Stimulated activated naive CD8-positive, alpha-beta T cell treated with anti-CD3 and anti-CD28 coated beads, Interleukin-15, Interleukin-2, amounts not matched to agents 100 ng/mL and 50 ng/mL, for 24 hours (primary cell): ENCODE measurements at regions not wholly inside any gene's neighbourhood (a gene's known extent, or its start where the extent isn't known, plus 50 kb on each side); places are given as distances from the start of the nearest gene placed in this dataset.
"Not testable (repeated sequence)": the region's sequence is repeated elsewhere in the genome, so short reads cannot be mapped to it uniquely, and the experiment has no call there.

Source experiments
- H3K27ac Mint-ChIP-seq: one replicate; pipeline ENCODE4 v1.8.0; 2021; ENCODE audit warnings: mild to moderate bottlenecking, mixed read lengths
- H3K27me3 Mint-ChIP-seq: one replicate; pipeline ENCODE4 v1.8.0; 2021; ENCODE audit warnings: mixed read lengths
- H3K36me3 Mint-ChIP-seq: one replicate; pipeline ENCODE4 v1.8.0; 2021; ENCODE audit warnings: low read depth, mixed read lengths
- H3K4me1 Mint-ChIP-seq: one replicate; pipeline ENCODE4 v1.8.0; 2021; ENCODE audit warnings: low read depth, mixed read lengths
- H3K4me3 Mint-ChIP-seq: one replicate; pipeline ENCODE4 v1.8.0; 2021; ENCODE audit warnings: mild to moderate bottlenecking, mixed read lengths
- H3K9me3 Mint-ChIP-seq: one replicate; pipeline ENCODE4 v1.8.0; 2021; ENCODE audit warnings: mixed read lengths

DNA sequence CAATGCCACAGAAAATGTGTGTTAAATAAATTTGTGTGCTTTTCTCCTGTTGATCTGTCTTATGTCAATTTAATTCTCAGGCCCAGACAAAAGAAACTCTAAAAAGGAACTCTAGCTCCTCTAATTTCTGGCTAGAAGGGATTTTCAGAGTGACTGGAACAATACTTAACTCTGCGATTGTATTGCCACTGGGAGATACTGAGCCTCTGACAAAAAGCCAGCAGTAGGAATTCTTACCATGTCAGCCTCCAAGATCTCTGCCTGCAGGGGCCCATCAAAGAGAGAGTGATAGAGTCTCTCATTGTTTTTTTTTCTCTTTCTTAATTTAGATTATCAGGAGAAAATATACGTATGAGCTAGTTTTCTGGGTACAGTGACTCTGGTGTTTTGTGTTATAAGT, 1165.7 kb downstream of the BRINP3 start:
- Mint-ChIP-seq H3K9me3 (peaks cover 5% of the 10 kb centered on the region), H3K27ac (no peak overlapping the region), H3K27me3 (no peaks in the 10 kb centered on the region), H3K4me1 (no peaks in the 10 kb centered on the region), H3K36me3 (no peaks in the 10 kb centered on the region), H3K4me3 (no peak overlapping the region)

GRCh38 chr1:189312499-189312898, 1165.2 kb downstream of the BRINP3 start:
- Mint-ChIP-seq H3K9me3 (peaks cover 8% of the 10 kb centered on the region), H3K4me1 (no peaks in the 10 kb centered on the region), H3K4me3 (no peak overlapping the region), H3K27me3 (no peaks in the 10 kb centered on the region), H3K27ac (no peak overlapping the region), H3K36me3 (no peaks in the 10 kb centered on the region)

DNA sequence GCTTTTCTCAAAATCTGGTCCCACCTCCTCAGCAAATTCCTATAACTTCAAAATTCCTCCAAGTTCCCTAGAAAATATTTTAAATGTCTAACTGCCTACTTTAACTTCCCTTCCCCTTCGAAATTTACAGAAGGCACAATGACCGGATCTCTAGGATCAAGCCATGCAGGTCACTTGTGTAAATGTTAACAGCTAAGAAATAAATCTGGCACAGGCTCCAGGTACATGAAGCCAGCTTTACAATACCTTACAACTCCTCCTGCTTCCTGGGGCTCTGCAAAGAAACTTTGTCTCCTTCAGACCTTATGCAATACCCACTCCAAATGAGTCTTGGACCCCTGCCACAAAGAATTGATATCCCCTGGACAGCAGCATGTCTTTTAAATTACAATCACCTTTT, 1164.2 kb downstream of the BRINP3 start:
- H3K27me3 Mint-ChIP-seq: no peaks in the 10 kb centered on the region
- no peak overlapping the region for H3K27ac Mint-ChIP-seq
- peaks cover 10% of the 10 kb centered on the region for H3K9me3 Mint-ChIP-seq
- H3K4me1 Mint-ChIP-seq: no peaks in the 10 kb centered on the region
- H3K4me3 Mint-ChIP-seq: no peak overlapping the region
- H3K36me3 Mint-ChIP-seq: no peaks in the 10 kb centered on the region

DNA sequence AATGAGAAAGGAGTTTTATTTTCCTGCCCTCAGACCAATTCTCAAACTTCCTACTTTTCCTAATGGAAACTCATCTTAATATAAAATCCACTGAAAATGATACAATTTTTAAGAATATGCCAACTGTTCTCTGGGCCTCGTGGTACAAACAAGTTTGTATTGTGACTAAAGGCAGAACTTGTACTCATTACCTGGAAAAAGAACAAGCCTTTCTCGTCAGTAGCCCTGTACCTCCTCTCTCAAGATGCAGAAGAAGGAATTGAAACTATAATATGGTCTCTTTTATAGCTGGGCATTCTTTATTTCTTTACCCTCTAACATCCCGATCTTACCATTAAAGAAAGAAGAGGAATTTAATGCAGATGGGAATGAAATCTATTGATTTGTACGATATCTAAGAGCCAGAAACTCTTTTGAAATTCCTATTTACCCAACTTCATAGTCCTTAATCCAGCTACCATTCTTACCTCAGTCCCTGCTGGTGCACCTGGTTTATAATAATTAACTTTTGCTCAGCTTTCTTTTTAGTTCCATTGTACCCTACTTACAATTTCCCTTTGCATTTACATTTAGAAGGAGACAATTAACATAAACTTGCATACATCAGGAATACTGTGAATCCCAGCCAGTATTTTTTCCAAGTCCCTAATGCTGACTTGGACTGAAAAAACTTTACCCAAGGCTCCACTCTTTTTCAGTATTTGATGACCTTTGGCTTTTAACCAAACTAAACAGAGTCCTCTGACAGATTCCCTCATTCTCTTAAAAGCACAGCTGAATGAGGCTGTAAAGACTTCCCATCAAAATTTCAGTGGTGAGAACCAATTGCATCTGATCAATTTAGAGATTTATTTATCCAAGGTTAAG, 1162.4 kb downstream of the BRINP3 start:
- Mint-ChIP-seq H3K4me3 (no peak overlapping the region), H3K27me3 (no peaks in the 10 kb centered on the region), H3K36me3 (no peaks in the 10 kb centered on the region), H3K27ac (no peak overlapping the region), H3K4me1 (no peaks in the 10 kb centered on the region), H3K9me3 (peaks cover 10% of the 10 kb centered on the region)

- Mint-ChIP-seq H3K27ac (no peak overlapping the region), H3K4me1 (no peaks in the 10 kb centered on the region), H3K9me3 (peaks cover 9% of the 10 kb centered on the region), H3K27me3 (no peaks in the 10 kb centered on the region), H3K4me3 (no peak overlapping the region), H3K36me3 (no peaks in the 10 kb centered on the region)
These were observed 1154.6 kb downstream of the BRINP3 start for GRCh38 chr1:189323091-189323490.

DNA sequence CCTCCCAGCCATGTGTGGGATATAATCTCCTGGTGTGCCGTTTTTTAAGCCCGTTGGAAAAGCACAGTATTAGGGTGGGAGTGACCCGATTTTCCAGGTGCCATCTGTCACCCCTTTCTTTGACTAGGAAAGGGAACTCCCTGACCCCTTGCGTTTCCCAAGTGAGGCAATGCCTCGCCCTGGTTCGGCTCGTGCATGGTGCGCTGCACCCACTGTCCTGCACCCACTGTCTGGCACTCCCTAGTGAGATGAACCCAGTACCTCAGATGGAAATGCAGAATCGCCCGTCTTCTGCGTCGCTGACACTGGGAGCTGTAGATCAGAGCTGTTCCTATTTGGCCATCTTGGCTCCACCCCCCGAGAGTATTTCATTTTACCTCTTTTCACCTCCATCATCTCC, 1146.6 kb downstream of the BRINP3 start:
- H3K27ac Mint-ChIP-seq, H3K27me3 Mint-ChIP-seq, H3K4me3 Mint-ChIP-seq, H3K4me1 Mint-ChIP-seq, H3K36me3 Mint-ChIP-seq: not testable (repeated sequence)
- H3K9me3 Mint-ChIP-seq: peaks cover 15% of the 10 kb centered on the region

DNA sequence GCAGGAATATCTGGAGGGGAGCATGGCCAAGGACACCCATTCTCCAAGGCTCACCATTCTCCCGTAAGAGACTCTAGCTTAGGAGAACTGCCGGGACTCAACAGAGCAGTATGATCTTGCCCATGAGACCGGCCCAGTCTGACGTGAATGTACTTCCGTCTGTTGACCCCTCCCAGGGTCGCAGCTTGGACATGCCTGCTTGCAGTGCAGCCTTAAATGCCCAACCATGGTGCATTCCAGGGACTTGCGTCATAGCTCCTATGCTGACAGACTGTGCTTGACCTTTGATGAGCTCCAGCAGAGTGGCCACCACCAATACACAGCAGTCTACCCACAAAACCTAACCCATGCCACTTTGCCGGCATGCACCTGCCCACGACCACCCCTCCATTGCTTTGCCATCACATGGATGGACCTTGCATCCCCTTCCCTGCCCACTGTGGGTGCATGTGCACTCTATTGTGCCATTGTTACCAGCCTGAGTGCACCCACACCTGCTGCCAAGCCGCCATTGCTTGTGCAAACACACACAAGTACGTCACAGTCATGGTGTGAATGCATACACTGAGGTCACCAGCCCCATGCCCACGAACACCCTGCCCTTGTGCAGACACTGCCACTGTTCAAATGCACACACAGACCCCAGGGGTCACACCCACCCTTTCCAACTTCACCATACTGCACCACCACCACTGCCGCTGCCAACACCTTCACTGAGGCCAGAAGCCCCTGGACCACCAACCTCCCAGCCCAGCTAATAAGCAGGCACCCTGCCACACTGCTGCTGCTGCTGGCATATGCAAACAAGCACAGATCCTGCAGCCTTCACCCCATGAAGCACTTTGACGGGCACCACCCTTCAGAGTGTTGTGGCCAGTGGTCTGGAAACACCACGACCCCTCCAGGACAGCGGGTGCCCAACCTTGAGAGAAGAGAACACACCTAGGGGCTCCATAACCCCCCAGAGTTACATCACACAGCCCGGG, 1141.3 kb downstream of the BRINP3 start:
- no peak overlapping the region for H3K27ac Mint-ChIP-seq

GRCh38 chr1:189349607-189350006, 1128.1 kb downstream of the BRINP3 start:
- H3K4me3 Mint-ChIP-seq: no peak overlapping the region
- no peaks in the 10 kb centered on the region for H3K4me1 Mint-ChIP-seq
- H3K36me3 Mint-ChIP-seq: no peaks in the 10 kb centered on the region
- H3K9me3 Mint-ChIP-seq: peaks cover 7% of the 10 kb centered on the region
- H3K27me3 Mint-ChIP-seq: no peaks in the 10 kb centered on the region
- no peak overlapping the region for H3K27ac Mint-ChIP-seq

More for the DNA sequence above, 1141.3 kb downstream of the BRINP3 start:
- Mint-ChIP-seq H3K27me3 (no peaks in the 10 kb centered on the region), H3K36me3 (no peaks in the 10 kb centered on the region), H3K4me3 (no peak overlapping the region), H3K9me3 (peaks cover 5% of the 10 kb centered on the region), H3K4me1 (no peaks in the 10 kb centered on the region)

DNA sequence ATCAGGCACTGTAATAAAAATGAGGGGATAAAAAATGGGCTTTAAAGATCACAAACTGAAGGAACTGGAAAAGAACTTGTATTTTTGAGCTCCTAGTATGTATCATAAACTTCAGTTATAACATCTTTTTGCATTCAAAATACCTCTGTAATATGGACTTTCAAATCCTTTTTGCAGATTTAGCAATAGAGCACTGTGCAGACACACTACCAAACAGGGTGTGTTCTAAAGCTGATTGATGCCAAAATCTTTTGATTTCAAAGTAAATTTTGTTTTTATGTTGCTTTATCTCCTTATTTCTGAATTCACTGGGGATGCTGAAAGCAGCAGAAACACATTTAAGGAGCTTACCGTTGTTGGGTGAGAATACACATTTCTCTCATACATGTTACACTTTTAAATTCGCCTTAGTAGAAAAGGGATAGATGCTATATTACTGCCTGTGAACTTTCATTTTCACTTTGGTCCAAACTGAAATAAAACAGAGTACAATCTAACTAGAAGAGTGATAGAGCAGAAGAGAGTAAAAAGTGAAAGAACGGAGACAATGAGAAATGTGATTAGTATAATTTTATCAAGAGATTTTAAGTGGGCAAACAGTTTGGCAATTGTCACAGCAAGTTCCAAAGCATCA, 1126.6 kb downstream of the BRINP3 start:
- Mint-ChIP-seq H3K4me1 (no peaks in the 10 kb centered on the region), H3K27ac (no peak overlapping the region), H3K9me3 (peaks cover 7% of the 10 kb centered on the region), H3K4me3 (no peak overlapping the region), H3K27me3 (no peaks in the 10 kb centered on the region), H3K36me3 (no peaks in the 10 kb centered on the region)

DNA sequence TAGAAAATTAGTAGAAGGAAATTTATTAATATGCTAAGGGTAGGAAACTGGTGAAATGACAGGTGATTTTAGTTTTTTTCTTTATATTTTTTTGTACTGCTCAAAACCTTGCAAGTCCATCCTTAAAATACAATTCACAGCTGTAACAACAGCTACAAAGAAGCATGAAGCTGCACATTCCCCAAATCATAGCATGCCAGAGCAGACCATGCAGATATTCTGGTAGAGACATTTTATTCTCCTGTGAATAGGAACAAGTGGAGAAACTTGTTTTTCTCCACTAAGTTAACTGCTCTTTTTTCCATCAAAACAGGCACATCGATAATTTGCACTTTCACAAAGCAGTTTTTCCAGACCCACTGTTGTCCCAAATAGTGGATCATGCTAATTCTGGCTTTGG, 1125.7 kb downstream of the BRINP3 start:
- no peaks in the 10 kb centered on the region for H3K4me1 Mint-ChIP-seq
- no peak overlapping the region for H3K27ac Mint-ChIP-seq
- no peaks in the 10 kb centered on the region for H3K36me3 Mint-ChIP-seq
- H3K9me3 Mint-ChIP-seq: peaks cover 3% of the 10 kb centered on the region
- no peaks in the 10 kb centered on the region for H3K27me3 Mint-ChIP-seq
- no peak overlapping the region for H3K4me3 Mint-ChIP-seq

- Mint-ChIP-seq H3K27me3 (no peaks in the 10 kb centered on the region), H3K27ac (no peak overlapping the region), H3K4me3 (no peak overlapping the region), H3K36me3 (no peaks in the 10 kb centered on the region), H3K9me3 (peaks cover 8% of the 10 kb centered on the region), H3K4me1 (no peaks in the 10 kb centered on the region)
These were observed 1121.5 kb downstream of the BRINP3 start for GRCh38 chr1:189356206-189356605.

GRCh38 chr1:189357317-189357716, 1120.3 kb downstream of the BRINP3 start:
- H3K36me3 Mint-ChIP-seq: no peaks in the 10 kb centered on the region
- no peak overlapping the region for H3K27ac Mint-ChIP-seq
- H3K4me1 Mint-ChIP-seq: no peaks in the 10 kb centered on the region
- H3K27me3 Mint-ChIP-seq: no peaks in the 10 kb centered on the region
- peaks cover 14% of the 10 kb centered on the region for H3K9me3 Mint-ChIP-seq
- H3K4me3 Mint-ChIP-seq: no peak overlapping the region

DNA sequence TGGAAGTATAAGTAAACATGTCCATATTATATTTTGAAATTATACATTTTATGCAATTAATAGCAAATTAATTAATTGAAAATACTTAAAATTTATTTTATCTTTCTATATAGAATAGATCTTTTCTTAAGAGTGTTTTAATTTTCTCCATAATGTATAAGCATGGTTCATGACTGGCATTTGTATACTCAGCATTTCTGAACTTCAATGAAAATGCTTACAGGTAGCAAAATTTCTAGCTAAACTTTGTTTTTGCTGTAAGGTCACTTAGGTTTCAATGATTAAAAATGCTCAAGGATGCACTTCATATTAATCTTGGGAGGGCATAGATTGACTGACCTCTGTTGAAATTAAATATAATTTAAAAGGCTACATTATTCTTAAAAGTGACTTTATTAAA, 1108.1 kb downstream of the BRINP3 start:
- peaks cover 12% of the 10 kb centered on the region for H3K9me3 Mint-ChIP-seq
- H3K27ac Mint-ChIP-seq: no peak overlapping the region
- H3K36me3 Mint-ChIP-seq: no peaks in the 10 kb centered on the region
- no peaks in the 10 kb centered on the region for H3K4me1 Mint-ChIP-seq
- H3K4me3 Mint-ChIP-seq: no peak overlapping the region
- no peaks in the 10 kb centered on the region for H3K27me3 Mint-ChIP-seq

DNA sequence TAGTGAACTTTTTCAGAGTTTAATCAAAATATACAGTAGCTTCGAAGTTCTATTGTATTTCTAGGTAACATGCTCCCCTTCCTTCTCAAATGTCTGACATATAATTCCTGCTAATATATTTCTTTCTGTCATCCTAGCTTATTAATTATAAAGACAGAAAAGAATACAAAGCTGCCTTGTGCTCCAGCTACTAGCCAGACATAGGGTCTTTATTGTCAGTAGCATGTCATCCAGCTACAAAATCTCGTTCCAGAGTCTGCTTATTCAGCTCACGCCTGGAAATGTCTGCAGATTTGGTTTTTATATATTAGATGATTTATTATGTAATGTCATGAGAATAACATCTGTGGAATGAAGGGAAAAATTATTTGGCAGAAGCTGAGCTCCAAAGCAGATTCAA, 1102.8 kb downstream of the BRINP3 start:
- Mint-ChIP-seq H3K36me3 (no peaks in the 10 kb centered on the region), H3K4me1 (no peaks in the 10 kb centered on the region), H3K4me3 (no peak overlapping the region), H3K27ac (no peak overlapping the region), H3K27me3 (no peaks in the 10 kb centered on the region), H3K9me3 (peaks cover 8% of the 10 kb centered on the region)

GRCh38 chr1:189405419-189405818, 1072.2 kb downstream of the BRINP3 start:
- H3K4me3 Mint-ChIP-seq: no peak overlapping the region
- no peak overlapping the region for H3K27ac Mint-ChIP-seq
- H3K9me3 Mint-ChIP-seq: peaks cover 6% of the 10 kb centered on the region
- no peaks in the 10 kb centered on the region for H3K4me1 Mint-ChIP-seq
- H3K27me3 Mint-ChIP-seq: no peaks in the 10 kb centered on the region
- no peaks in the 10 kb centered on the region for H3K36me3 Mint-ChIP-seq
